ENCODE measurements at regions not wholly inside any gene's neighbourhood (a gene's known extent, or its start where the extent isn't known, plus 50 kb on each side); places are given as distances from the start of the nearest gene placed in this dataset.

DNA sequence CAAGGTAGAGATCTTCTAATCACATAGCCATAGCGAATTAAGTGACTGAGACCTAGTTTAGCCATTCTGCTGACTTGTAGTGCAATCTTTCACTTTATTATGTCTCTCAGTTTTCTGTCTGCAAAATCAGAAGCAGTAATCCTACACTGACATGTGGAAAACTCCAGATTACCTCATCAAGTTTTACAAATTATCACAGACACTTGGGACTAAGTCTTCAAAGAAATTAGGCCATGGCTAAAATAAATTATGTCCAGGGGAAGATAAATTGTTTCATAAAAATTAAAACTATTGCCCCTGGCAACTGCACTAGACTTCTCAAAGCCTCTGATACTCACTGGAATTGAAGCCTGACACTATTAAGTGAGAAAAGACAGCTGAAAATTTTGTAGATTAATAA lies 129.9 kb upstream of the RGMB start:
- Mint-ChIP-seq H3K4me3 (ENCODE audit: unreplicated experiment) (no peak overlapping the region), H3K27me3 (ENCODE audit: unreplicated experiment) (no peaks in the 10 kb centered on the region), H3K9me3 (ENCODE audit: unreplicated experiment) (no peaks in the 10 kb centered on the region), H3K36me3 (ENCODE audit: low read depth, unreplicated experiment) (no peaks in the 10 kb centered on the region), H3K27ac (ENCODE audit: unreplicated experiment) (no peak overlapping the region), H3K4me1 (ENCODE audit: unreplicated experiment) (peaks cover 2% of the 10 kb centered on the region)
- no peak for DNase-seq (ENCODE audit: low spot score)
- TF ChIP-seq, protein P1, sequence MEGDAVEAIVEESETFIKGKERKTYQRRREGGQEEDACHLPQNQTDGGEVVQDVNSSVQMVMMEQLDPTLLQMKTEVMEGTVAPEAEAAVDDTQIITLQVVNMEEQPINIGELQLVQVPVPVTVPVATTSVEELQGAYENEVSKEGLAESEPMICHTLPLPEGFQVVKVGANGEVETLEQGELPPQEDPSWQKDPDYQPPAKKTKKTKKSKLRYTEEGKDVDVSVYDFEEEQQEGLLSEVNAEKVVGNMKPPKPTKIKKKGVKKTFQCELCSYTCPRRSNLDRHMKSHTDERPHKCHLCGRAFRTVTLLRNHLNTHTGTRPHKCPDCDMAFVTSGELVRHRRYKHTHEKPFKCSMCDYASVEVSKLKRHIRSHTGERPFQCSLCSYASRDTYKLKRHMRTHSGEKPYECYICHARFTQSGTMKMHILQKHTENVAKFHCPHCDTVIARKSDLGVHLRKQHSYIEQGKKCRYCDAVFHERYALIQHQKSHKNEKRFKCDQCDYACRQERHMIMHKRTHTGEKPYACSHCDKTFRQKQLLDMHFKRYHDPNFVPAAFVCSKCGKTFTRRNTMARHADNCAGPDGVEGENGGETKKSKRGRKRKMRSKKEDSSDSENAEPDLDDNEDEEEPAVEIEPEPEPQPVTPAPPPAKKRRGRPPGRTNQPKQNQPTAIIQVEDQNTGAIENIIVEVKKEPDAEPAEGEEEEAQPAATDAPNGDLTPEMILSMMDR (IDR thresholded peaks at IDR 0.05; ENCODE audit: unreplicated experiment) = no peak

DNA sequence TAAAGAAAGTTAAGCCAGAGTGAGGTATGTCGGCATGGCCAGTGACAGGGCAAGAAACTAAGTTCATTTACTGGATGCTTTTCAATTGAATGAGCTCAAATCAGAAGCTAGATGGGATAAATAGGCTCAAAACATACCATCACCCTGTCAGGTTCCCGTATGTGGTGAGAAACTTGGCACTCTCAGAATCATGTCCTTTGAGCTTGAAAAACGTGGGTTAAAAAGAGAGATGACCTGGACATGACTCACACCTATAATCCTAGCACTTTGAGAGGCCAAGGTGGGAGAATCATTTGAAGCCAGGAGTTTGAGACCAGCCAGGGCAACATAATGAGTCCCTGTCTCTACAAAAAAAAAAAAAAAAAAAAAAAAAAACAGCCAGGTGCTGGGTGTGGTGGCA lies 121.7 kb upstream of the RGMB start:
- Mint-ChIP-seq H3K27ac (ENCODE audit: unreplicated experiment) (no peak overlapping the region), H3K4me1 (ENCODE audit: unreplicated experiment) (peaks cover 6% of the 10 kb centered on the region), H3K9me3 (ENCODE audit: unreplicated experiment) (no peaks in the 10 kb centered on the region), H3K4me3 (ENCODE audit: unreplicated experiment) (no peak overlapping the region), H3K36me3 (ENCODE audit: low read depth, unreplicated experiment) (no peaks in the 10 kb centered on the region), H3K27me3 (ENCODE audit: unreplicated experiment) (no peaks in the 10 kb centered on the region)
- TF ChIP-seq, protein P1 (IDR thresholded peaks at IDR 0.05; ENCODE audit: unreplicated experiment) = no peak
- no peak for DNase-seq (ENCODE audit: low spot score)

DNA sequence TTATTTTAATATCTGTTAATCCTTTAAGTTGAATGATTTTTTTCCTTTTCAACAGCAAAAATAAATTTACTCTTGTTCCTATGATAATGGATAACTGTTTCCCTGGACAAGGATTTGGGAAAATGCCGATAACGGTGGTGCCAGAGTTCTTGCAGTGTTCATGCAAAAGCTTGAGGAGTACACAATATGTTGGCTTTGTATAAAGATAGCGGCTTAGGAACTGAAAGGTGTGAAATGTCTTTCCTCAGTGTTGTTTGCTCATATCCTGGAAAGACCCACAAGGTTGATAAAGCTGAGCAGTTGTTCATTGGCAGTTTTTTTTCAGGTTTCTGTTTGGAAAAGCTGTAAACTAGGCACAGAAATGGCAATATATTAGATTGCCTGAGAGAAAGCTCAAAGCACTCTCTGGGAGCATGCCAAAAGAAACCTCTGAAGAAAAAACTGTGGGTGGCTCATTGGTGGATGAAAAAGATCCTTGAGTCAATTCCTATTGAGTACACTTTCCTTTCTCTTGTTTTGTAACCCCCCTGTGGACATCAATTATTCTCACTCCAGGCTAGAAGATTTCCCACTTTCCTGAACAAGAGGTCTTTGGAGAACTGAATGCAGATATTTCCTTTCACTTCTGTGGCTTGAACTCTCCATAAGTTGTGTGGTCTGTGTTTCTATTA lies 117.2 kb upstream of the RGMB start:
- no peaks in the 10 kb centered on the region for H3K9me3 Mint-ChIP-seq (ENCODE audit: unreplicated experiment)
- H3K36me3 Mint-ChIP-seq (ENCODE audit: low read depth, unreplicated experiment) = no peaks in the 10 kb centered on the region
- H3K4me1 Mint-ChIP-seq (ENCODE audit: unreplicated experiment) = peaks cover 6% of the 10 kb centered on the region
- DNase-seq (ENCODE audit: low spot score) = no peak
- no peaks in the 10 kb centered on the region for H3K27me3 Mint-ChIP-seq (ENCODE audit: unreplicated experiment)
- TF ChIP-seq, protein P1 (IDR thresholded peaks at IDR 0.05; ENCODE audit: unreplicated experiment) = no peak
- no peak overlapping the region for H3K4me3 Mint-ChIP-seq (ENCODE audit: unreplicated experiment)
- no peak overlapping the region for H3K27ac Mint-ChIP-seq (ENCODE audit: unreplicated experiment)

DNA sequence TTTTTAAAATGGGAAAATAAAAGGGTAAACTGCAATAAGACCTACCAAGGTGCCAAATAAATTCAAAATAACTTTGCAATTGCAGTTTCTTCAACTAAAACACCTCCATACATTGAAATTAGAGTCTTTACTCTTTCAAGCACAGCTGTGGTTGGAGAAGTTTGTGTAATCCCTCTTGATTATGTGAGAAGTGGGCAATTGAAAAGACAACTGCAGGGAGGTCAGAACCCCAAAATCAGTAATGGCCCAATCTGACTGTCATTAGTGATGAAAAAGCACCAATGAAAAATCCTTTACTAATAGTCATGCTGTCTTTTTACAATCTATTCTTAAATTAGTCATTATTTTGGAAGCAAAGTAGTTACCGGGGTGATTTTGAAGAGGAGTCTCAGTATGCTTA lies 116.7 kb upstream of the RGMB start:
- TF ChIP-seq, protein P1 (IDR thresholded peaks at IDR 0.05; ENCODE audit: unreplicated experiment) = no peak
- no peaks in the 10 kb centered on the region for H3K27me3 Mint-ChIP-seq (ENCODE audit: unreplicated experiment)
- no peak overlapping the region for H3K27ac Mint-ChIP-seq (ENCODE audit: unreplicated experiment)
- no peaks in the 10 kb centered on the region for H3K36me3 Mint-ChIP-seq (ENCODE audit: low read depth, unreplicated experiment)
- H3K4me1 Mint-ChIP-seq (ENCODE audit: unreplicated experiment) = peaks cover 6% of the 10 kb centered on the region
- no peak overlapping the region for H3K4me3 Mint-ChIP-seq (ENCODE audit: unreplicated experiment)
- H3K9me3 Mint-ChIP-seq (ENCODE audit: unreplicated experiment) = no peaks in the 10 kb centered on the region
- DNase-seq (ENCODE audit: low spot score) = no peak

GRCh38 chr5:98657559-98657958 lies 115.9 kb upstream of the RGMB start:
- H3K9me3 Mint-ChIP-seq (ENCODE audit: unreplicated experiment) = no peaks in the 10 kb centered on the region
- H3K36me3 Mint-ChIP-seq (ENCODE audit: low read depth, unreplicated experiment) = no peaks in the 10 kb centered on the region
- no peaks in the 10 kb centered on the region for H3K27me3 Mint-ChIP-seq (ENCODE audit: unreplicated experiment)
- no peak overlapping the region for H3K4me3 Mint-ChIP-seq (ENCODE audit: unreplicated experiment)
- no peak overlapping the region for H3K27ac Mint-ChIP-seq (ENCODE audit: unreplicated experiment)
- no peak for DNase-seq (ENCODE audit: low spot score)
- peaks cover 6% of the 10 kb centered on the region for H3K4me1 Mint-ChIP-seq (ENCODE audit: unreplicated experiment)
- TF ChIP-seq, protein P1 (IDR thresholded peaks at IDR 0.05; ENCODE audit: unreplicated experiment) = no peak

Measured in endothelial cell (in vitro differentiated cells).